ENCODE measurements at regions not wholly inside any gene's neighbourhood (a gene's known extent, or its start where the extent isn't known, plus 50 kb on each side); places are given as distances from the start of the nearest gene placed in this dataset.
"Not testable (repeated sequence)": the region's sequence is repeated elsewhere in the genome, so short reads cannot be mapped to it uniquely, and the experiment has no call there.

GRCh38 chr14:40074169-40074568 is 641.9 kb upstream of the FBXO33 start:
- DNase-seq: no peak

GRCh38 chr14:40072175-40072574 is 639.9 kb upstream of the FBXO33 start:
- no peak for DNase-seq

GRCh38 chr14:40058901-40059897 is 627.0 kb upstream of the FBXO33 start:
- no peak for DNase-seq

- no peak for DNase-seq
Observed at GRCh38 chr14:40053416-40053815, 621.2 kb upstream of the FBXO33 start.

GRCh38 chr14:40028991-40029390 is 596.8 kb upstream of the FBXO33 start:
- DNase-seq: no peak

- no peak for DNase-seq
Observed at GRCh38 chr14:40025101-40025500, 592.9 kb upstream of the FBXO33 start.

GRCh38 chr14:40010961-40011360 is 578.7 kb upstream of the FBXO33 start:
- DNase-seq: no peak

GRCh38 chr14:40009771-40010170 is 577.5 kb upstream of the FBXO33 start:
- DNase-seq: no peak

GRCh38 chr14:40008345-40008744 is 576.1 kb upstream of the FBXO33 start:
- DNase-seq: not testable (repeated sequence)

- no peak for DNase-seq
Observed at GRCh38 chr14:40004871-40005500, 572.8 kb upstream of the FBXO33 start.

- DNase-seq: no peak
Observed at GRCh38 chr14:40003773-40004172, 571.5 kb upstream of the FBXO33 start.

- DNase-seq: no peak
Observed at GRCh38 chr14:39998854-39999253, 566.6 kb upstream of the FBXO33 start.

- DNase-seq: no peak
Observed at GRCh38 chr14:39998114-39998513, 565.9 kb upstream of the FBXO33 start.

GRCh38 chr14:39991041-39991440 is 558.8 kb upstream of the FBXO33 start:
- DNase-seq: peak; percentile 84

- DNase-seq: peak; percentile 86
Observed at GRCh38 chr14:39988939-39989338, 556.7 kb upstream of the FBXO33 start.

GRCh38 chr14:39984323-39984722 is 552.1 kb upstream of the FBXO33 start:
- no peak for DNase-seq

GRCh38 chr14:39977198-39977597 is 545.0 kb upstream of the FBXO33 start:
- peak; percentile 86 for DNase-seq

- no peak for DNase-seq
Observed at GRCh38 chr14:39974036-39974435, 541.8 kb upstream of the FBXO33 start.

- DNase-seq: no peak
Observed at GRCh38 chr14:39972704-39973103, 540.5 kb upstream of the FBXO33 start.

- no peak for DNase-seq
Observed at GRCh38 chr14:39967885-39968284, 535.7 kb upstream of the FBXO33 start.

- DNase-seq: no peak
Observed at GRCh38 chr14:39957987-39958386, 525.8 kb upstream of the FBXO33 start.

GRCh38 chr14:39957290-39957689 is 525.1 kb upstream of the FBXO33 start:
- DNase-seq: no peak

- DNase-seq: peak; percentile 12
Observed at GRCh38 chr14:39956372-39956771, 524.1 kb upstream of the FBXO33 start.

- DNase-seq: no peak
Observed at GRCh38 chr14:39948235-39948634, 516.0 kb upstream of the FBXO33 start.

Data from NCI-H1092 treated with DMSO at 0.1 percent for 48 hours (cell line).